CD4-positive, alpha-beta T cell (primary cell): ENCODE measurements at regions not wholly inside any gene's neighbourhood (a gene's known extent, or its start where the extent isn't known, plus 50 kb on each side); places are given as distances from the start of the nearest gene placed in this dataset.

Experiments
- ATAC-seq: fragments of 200-7000 bp; cut with Tn5 transposase; one replicate; pipeline ENCODE4 v1.10.0; 2022; ENCODE audit warnings: mild to moderate bottlenecking; ENCODE audit not compliant: poor library complexity
- CTCF ChIA-PET: fragments of 350-600 bp; sonication (Branson Sonifier 250); formaldehyde crosslinking; loops from one replicate; lab custom pipeline; 2021; ENCODE audit warnings: antibody characterized with exemption, inconsistent platforms; lab: Charles Lee
- POLR2A ChIA-PET: fragments of 350-600 bp; sonication (Branson Sonifier 250); formaldehyde crosslinking; loops from one replicate; lab custom pipeline; 2021; ENCODE audit warnings: antibody characterized with exemption, inconsistent platforms; lab: Charles Lee
- DNase-seq, 14 experiments: peaks; one replicate each; pipeline ENCODE4 v3.0.0-alpha.2; 2013 to 2020; ENCODE audit warnings: mixed read lengths in 2 of 14
- H3K27ac ChIP-seq, 2 donors: one replicate each; pipeline versions ENCODE4 v1.5.1 to v1.7.0; 2013; ENCODE audit warnings: low read length in 2 of 2, low read depth in 1 of 2, mild to moderate bottlenecking in 1 of 2
- H3K27me3 ChIP-seq, 2 experiments: 1 replicate in 1 of 2; 2 replicates in 1 of 2; pipeline versions ENCODE4 v1.6.1 to v1.7.0; 2013; ENCODE audit warnings: low read length in 2 of 2, control low read depth in 1 of 2, mild to moderate bottlenecking in 1 of 2, moderate library complexity in 1 of 2; ENCODE audit not compliant: insufficient read depth in 2 of 2, control insufficient read depth in 1 of 2
- H3K36me3 ChIP-seq: one replicate; pipeline ENCODE4 v1.6.1; 2013; ENCODE audit warnings: low read length, control low read depth; ENCODE audit not compliant: insufficient read depth
- H3K4me1 ChIP-seq: one replicate; pipeline ENCODE4 v1.6.1; 2013; ENCODE audit warnings: low read length, control low read depth; ENCODE audit not compliant: insufficient read depth
- H3K4me3 ChIP-seq: one replicate; pipeline ENCODE4 v1.5.1; 2013; ENCODE audit warnings: mild to moderate bottlenecking, low read length, moderate library complexity
- H3K9me3 ChIP-seq, 2 experiments: 1 replicate in 1 of 2; 2 replicates in 1 of 2; pipeline versions ENCODE4 v1.6.1 to v1.7.0; 2013; ENCODE audit warnings: low read length in 2 of 2, mild to moderate bottlenecking in 2 of 2, control low read depth in 1 of 2, moderate library complexity in 1 of 2; ENCODE audit not compliant: control insufficient read depth in 1 of 2, insufficient read depth in 1 of 2
- H3K27ac Mint-ChIP-seq: one replicate; pipeline ENCODE4 v1.8.0; 2020; ENCODE audit warnings: mixed read lengths
- H3K27me3 Mint-ChIP-seq: one replicate; pipeline ENCODE4 v1.8.0; 2021; ENCODE audit warnings: mixed read lengths
- H3K36me3 Mint-ChIP-seq: one replicate; pipeline ENCODE4 v1.8.0; 2021; ENCODE audit warnings: low read depth, mixed read lengths
- H3K4me1 Mint-ChIP-seq: one replicate; pipeline ENCODE4 v1.8.0; 2021; ENCODE audit warnings: low read depth, mixed read lengths
- H3K4me3 Mint-ChIP-seq: one replicate; pipeline ENCODE4 v1.8.0; 2020; ENCODE audit warnings: mild to moderate bottlenecking, mixed read lengths
- H3K9me3 Mint-ChIP-seq: one replicate; pipeline ENCODE4 v1.8.0; 2020; ENCODE audit warnings: mixed read lengths
- intact Hi-C, 2 experiments: fragments of 100-400 bp; cut with DNase I in 1 of 2; cut with micrococcal nuclease in 1 of 2; formaldehyde crosslinking; loops; one replicate each; pipeline versions ENCODE4 v1.15.1 to v1.9.0; 2023 to 2025; cut with DNase I, micrococcal nuclease
- TF ChIP-seq, protein P1 (sequence below): fragments of 200-600 bp; IDR thresholded peaks from one replicate; pipeline ENCODE4 v1.8.0; 2022; ENCODE audit warnings: antibody characterized with exemption, mild to moderate bottlenecking

DNA sequence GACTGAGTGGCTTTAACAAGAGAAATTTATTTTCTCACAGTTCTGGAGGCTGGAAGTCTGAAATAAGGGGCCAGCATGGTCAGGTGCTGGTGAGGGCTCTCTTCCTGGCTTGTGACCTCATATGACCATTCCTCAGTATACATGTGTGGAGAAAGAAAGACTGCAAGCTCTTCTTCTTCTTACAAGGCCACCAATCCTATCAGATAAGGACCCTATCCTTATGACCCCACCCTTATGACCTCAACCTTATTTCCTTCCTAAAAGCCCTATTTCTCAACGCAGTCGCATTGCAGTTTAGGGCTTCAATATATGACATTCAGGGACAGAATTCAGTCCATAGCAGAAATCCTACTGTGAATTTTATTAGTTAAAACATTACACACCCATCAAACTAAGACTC, 124.4 kb upstream of the RAG2 start:
- Mint-ChIP-seq H3K27me3 (peaks cover 5% of the 10 kb centered on the region), H3K9me3 (no peaks in the 10 kb centered on the region), H3K36me3 (no peaks in the 10 kb centered on the region), H3K4me3 (no peak overlapping the region), H3K27ac (no peak overlapping the region), H3K4me1 (no peaks in the 10 kb centered on the region)
- Histone ChIP-seq H3K27me3 (peaks cover 3 to 6% of the 10 kb centered on the region in 2 experiments), H3K27ac (no peak overlapping the region), H3K4me3 (no peak overlapping the region), H3K36me3 (no peaks in the 10 kb centered on the region), H3K4me1 (no peaks in the 10 kb centered on the region), H3K9me3 (no peaks in the 10 kb centered on the region)
- TF ChIP-seq, protein P1, sequence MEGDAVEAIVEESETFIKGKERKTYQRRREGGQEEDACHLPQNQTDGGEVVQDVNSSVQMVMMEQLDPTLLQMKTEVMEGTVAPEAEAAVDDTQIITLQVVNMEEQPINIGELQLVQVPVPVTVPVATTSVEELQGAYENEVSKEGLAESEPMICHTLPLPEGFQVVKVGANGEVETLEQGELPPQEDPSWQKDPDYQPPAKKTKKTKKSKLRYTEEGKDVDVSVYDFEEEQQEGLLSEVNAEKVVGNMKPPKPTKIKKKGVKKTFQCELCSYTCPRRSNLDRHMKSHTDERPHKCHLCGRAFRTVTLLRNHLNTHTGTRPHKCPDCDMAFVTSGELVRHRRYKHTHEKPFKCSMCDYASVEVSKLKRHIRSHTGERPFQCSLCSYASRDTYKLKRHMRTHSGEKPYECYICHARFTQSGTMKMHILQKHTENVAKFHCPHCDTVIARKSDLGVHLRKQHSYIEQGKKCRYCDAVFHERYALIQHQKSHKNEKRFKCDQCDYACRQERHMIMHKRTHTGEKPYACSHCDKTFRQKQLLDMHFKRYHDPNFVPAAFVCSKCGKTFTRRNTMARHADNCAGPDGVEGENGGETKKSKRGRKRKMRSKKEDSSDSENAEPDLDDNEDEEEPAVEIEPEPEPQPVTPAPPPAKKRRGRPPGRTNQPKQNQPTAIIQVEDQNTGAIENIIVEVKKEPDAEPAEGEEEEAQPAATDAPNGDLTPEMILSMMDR: no peak
- ChIA-PET POLR2A (no interaction called here), CTCF (no interaction called here)
- DNase-seq (no peak), ATAC-seq (no peak)
- intact Hi-C loops: no loop called here

DNA sequence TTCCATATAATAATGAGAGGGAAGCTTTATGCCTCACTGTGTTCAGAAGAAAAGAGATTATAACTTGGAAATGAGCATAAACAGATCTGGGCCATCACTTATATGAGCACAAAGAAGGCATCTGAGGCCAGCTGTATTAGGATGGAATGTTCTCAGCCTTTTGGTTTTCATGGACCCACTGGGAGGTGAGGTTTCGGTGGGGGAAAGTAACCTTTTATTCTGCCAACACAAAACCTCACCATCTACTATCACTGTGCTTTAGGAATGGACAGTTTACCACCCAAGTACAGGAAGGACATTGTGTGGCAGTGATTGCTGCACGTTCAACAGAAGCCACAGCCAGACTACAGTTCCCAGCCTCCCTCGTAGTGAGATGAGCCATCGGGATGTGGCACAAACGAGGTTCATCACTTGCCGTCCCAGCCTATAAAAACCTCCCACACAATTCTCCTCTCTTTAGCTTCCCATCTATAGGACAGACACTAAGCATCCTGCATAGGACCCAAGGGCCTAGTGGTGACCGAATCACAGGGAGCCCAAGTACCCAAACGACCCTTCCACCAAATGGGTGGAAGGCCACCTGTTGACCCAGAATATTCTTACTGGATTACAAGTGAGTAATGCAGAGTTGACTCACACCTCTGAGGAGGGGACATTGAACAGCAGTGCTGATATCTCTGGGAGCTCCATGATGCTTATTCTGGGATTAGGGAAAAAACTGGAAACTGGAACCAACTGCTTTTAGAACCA, 121.5 kb upstream of the RAG2 start:
- Histone ChIP-seq H3K9me3 (no peaks in the 10 kb centered on the region), H3K36me3 (no peaks in the 10 kb centered on the region), H3K4me1 (no peaks in the 10 kb centered on the region), H3K4me3 (no peak overlapping the region), H3K27ac (no peak overlapping the region), H3K27me3 (peaks cover 0 to 3% of the 10 kb centered on the region in 2 experiments)
- DNase-seq (no peak), ATAC-seq (no peak)
- Mint-ChIP-seq H3K4me3 (no peak overlapping the region), H3K4me1 (no peaks in the 10 kb centered on the region), H3K9me3 (no peaks in the 10 kb centered on the region), H3K36me3 (no peaks in the 10 kb centered on the region), H3K27ac (no peak overlapping the region), H3K27me3 (peaks cover 6% of the 10 kb centered on the region)
- intact Hi-C loops: no loop called here
- TF ChIP-seq, protein P1: no peak
- ChIA-PET CTCF (no interaction called here), POLR2A (no interaction called here)

DNA sequence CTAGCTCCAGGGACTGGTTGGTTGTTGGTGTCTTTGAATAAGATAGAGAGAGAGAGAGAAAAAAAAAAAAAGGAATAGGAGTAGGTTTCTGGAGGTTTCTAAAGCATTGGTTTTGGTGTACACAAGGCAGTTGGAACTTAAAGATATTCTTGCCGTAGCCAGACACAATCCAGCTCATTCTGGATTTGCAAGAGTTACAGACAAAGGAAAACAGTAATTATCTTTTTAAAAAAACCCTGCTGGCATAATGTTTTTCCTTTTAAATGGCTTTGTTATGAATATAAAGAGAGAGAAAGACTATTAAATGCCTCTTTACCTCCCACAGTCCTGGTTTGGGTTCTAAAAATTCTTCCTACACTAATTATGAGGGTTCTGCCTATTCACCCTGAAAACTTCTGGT, 120.4 kb upstream of the RAG2 start:
- no peak for ATAC-seq
- peaks cover 0 to 3% of the 10 kb centered on the region in 2 experiments for H3K27me3 ChIP-seq
- H3K4me1 Mint-ChIP-seq: no peaks in the 10 kb centered on the region
- H3K27me3 Mint-ChIP-seq: peaks cover 13% of the 10 kb centered on the region
- CTCF ChIA-PET: no interaction called here
- DNase-seq: no peak
- intact Hi-C loops: no loop called here
- no peaks in the 10 kb centered on the region for H3K36me3 Mint-ChIP-seq
- no peaks in the 10 kb centered on the region for H3K36me3 ChIP-seq
- H3K4me3 ChIP-seq: no peak overlapping the region
- H3K9me3 Mint-ChIP-seq: no peaks in the 10 kb centered on the region
- H3K27ac Mint-ChIP-seq: no peak overlapping the region
- no peaks in the 10 kb centered on the region for H3K9me3 ChIP-seq
- no peak overlapping the region for H3K4me3 Mint-ChIP-seq
- TF ChIP-seq, protein P1: no peak
- no peak overlapping the region for H3K27ac ChIP-seq
- POLR2A ChIA-PET: no interaction called here
- H3K4me1 ChIP-seq: no peaks in the 10 kb centered on the region
